ENCODE measurements at regions not wholly inside any gene's neighbourhood (a gene's known extent, or its start where the extent isn't known, plus 50 kb on each side); places are given as distances from the start of the nearest gene placed in this dataset.

DNA sequence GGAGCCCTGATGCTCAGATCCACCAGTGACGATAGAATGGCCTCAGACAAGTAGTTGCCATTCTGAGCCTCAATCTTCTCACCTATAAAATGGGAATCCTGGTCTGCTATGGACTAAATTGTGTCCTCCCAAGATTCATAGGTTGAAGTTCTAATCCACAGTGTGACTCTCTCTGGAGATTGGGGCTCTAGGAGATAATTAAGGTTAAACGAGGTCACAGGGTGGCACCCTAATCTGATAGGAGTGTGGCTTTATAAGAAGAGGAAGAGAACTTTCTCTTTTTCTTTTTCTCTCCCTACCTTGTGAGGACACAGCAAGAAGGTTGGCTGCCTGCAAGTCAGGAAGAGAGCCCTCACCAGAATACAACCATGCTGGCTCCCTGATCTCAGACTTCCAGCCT, 214.1 kb downstream of the KATNAL1 start:
- Histone ChIP-seq H3K27ac (no peak overlapping the region), H3K4me1 (peaks cover 0 to 16% (median 2%) of the 10 kb centered on the region in 10 experiments; a peak in 5 of 20 replicates), H3K9me3 (replicated peaks in 1 of 11) (peaks cover 0 to 9% (median 0%) of the 10 kb centered on the region in 11 experiments; a peak in 3 of 22 replicates), H3K36me3 (no peaks in the 10 kb centered on the region), H3K27me3 (no peaks in the 10 kb centered on the region), H3K4me2 (no peak overlapping the region), H3K4me3 (no peak overlapping the region), H3K9ac (no peak overlapping the region), H4K20me1 (no peaks in the 10 kb centered on the region)
- TF ChIP-seq Cebpa-rat (IDR thresholded peaks at IDR 0.05), result no peak

- Histone ChIP-seq H3K9me3 (replicated peaks in 1 of 11) (peaks cover 0 to 18% (median 0%) of the 10 kb centered on the region in 11 experiments; a peak in 6 of 22 replicates), H3K9ac (no peak overlapping the region), H3K27me3 (no peaks in the 10 kb centered on the region), H3K4me2 (peak overlapping the region in 2 of 11 experiments; percentile 13 to 73; a peak in 4 of 22 replicates), H3K4me3 (no peak overlapping the region), H4K20me1 (no peaks in the 10 kb centered on the region), H3K4me1 (peaks cover 0 to 16% (median 2%) of the 10 kb centered on the region in 10 experiments; a peak in 5 of 20 replicates), H3K27ac (no peak overlapping the region), H3K36me3 (no peaks in the 10 kb centered on the region)
- no peak for TF ChIP-seq Cebpa-rat (IDR thresholded peaks at IDR 0.05)
Measured at GRCh38 chr13:30091691-30092090, 215.7 kb downstream of the KATNAL1 start.

DNA sequence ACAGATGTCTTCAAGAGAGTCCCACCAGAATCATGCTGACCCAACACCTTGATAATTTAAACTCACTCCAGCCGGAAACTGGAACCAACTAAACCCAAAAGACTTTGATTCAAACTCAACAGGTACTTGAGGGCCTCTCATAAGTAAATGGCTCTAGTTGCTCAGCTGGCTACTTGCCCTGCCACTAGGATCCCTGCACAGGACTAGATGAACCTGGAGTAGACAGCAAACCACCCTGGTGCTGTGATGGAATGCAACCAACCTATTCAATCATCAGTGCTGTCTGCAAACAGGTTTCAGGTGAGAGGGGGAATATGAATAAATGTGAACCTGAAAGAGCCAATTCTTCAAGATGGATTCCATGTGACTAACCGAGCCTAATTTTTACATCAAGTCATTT, 216.3 kb downstream of the KATNAL1 start:
- no peak for TF ChIP-seq Cebpa-rat (IDR thresholded peaks at IDR 0.05)

DNA sequence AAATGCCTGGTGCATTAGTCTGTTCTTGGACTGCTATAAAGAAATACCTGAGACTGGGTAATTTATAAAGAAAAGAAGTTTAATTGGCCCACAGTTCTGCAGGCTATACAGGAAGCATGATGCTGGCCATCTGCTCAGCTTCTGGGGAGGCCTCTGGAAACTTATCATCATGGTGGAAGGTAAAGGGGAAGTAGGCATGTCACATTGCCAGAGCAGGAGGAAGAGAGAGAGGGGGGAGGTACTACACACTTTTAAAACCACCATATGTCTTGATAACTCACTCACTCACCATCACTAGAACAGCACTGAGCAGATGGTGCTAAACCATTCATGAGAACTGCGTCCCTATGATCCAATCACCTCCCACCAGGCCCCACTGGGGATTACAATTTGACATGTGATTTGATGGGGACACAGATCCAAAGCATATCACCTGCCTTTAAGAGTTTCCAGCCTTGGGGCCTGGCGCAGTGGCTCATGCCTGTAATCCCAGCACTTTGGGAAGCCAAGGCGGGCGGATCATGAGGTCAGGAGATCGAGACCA, 219.0 kb downstream of the KATNAL1 start:
- no peak for TF ChIP-seq Cebpa-rat (IDR thresholded peaks at IDR 0.05)
- H3K36me3 ChIP-seq, result no peaks in the 10 kb centered on the region
- peaks cover 0 to 16% (median 2%) of the 10 kb centered on the region in 10 experiments; a peak in 5 of 20 replicates for H3K4me1 ChIP-seq
- H3K27ac ChIP-seq, result no peak overlapping the region
- no peak overlapping the region for H3K4me3 ChIP-seq
- peak overlapping the region in 2 of 11 experiments; percentile 1 to 22; a peak in 1 of 22 replicates for H3K4me2 ChIP-seq
- H3K9ac ChIP-seq, result no peak overlapping the region
- no peaks in the 10 kb centered on the region for H4K20me1 ChIP-seq
- H3K9me3 ChIP-seq (replicated peaks in 1 of 11), result peaks cover 12 to 29% (median 23%) of the 10 kb centered on the region in 11 experiments
- no peaks in the 10 kb centered on the region for H3K27me3 ChIP-seq

More for the DNA sequence above, 216.3 kb downstream of the KATNAL1 start:
- Histone ChIP-seq H4K20me1 (no peaks in the 10 kb centered on the region), H3K27ac (no peak overlapping the region), H3K36me3 (no peaks in the 10 kb centered on the region), H3K9me3 (replicated peaks in 1 of 11) (peaks cover 1 to 21% (median 4%) of the 10 kb centered on the region in 11 experiments; a peak in 21 of 22 replicates), H3K4me2 (peak overlapping the region in 2 of 11 experiments; percentile 13 to 73; a peak in 3 of 22 replicates), H3K9ac (no peak overlapping the region), H3K27me3 (no peaks in the 10 kb centered on the region), H3K4me1 (peaks cover 0 to 16% (median 2%) of the 10 kb centered on the region in 10 experiments; a peak in 5 of 20 replicates), H3K4me3 (no peak overlapping the region)

- Histone ChIP-seq H3K4me3 (no peak overlapping the region), H3K4me1 (peaks cover 0 to 11% (median under 1%) of the 10 kb centered on the region in 10 experiments; a peak in 7 of 20 replicates), H3K9me3 (replicated peaks in 1 of 11) (peaks cover 17 to 37% (median 29%) of the 10 kb centered on the region in 11 experiments), H3K27me3 (no peaks in the 10 kb centered on the region), H3K27ac (no peak overlapping the region), H4K20me1 (no peaks in the 10 kb centered on the region), H3K4me2 (no peak overlapping the region), H3K36me3 (no peaks in the 10 kb centered on the region), H3K9ac (no peak overlapping the region)
- no peak for TF ChIP-seq Cebpa-rat (IDR thresholded peaks at IDR 0.05)
Measured at GRCh38 chr13:30085087-30085486, 222.3 kb downstream of the KATNAL1 start.

GRCh38 chr13:30082391-30082790, 225.0 kb downstream of the KATNAL1 start:
- Histone ChIP-seq H3K27ac (no peak overlapping the region), H3K9ac (no peak overlapping the region), H4K20me1 (no peaks in the 10 kb centered on the region), H3K36me3 (no peaks in the 10 kb centered on the region), H3K27me3 (no peaks in the 10 kb centered on the region), H3K4me3 (no peak overlapping the region), H3K9me3 (replicated peaks in 1 of 11) (peaks cover 17 to 37% (median 29%) of the 10 kb centered on the region in 11 experiments), H3K4me1 (peaks cover 14 to 30% (median 24%) of the 10 kb centered on the region in 10 experiments; a peak in 17 of 20 replicates), H3K4me2 (no peak overlapping the region)
- no peak; a peak in 1 of 22 replicates for TF ChIP-seq Cebpa-rat (IDR thresholded peaks at IDR 0.05)

DNA sequence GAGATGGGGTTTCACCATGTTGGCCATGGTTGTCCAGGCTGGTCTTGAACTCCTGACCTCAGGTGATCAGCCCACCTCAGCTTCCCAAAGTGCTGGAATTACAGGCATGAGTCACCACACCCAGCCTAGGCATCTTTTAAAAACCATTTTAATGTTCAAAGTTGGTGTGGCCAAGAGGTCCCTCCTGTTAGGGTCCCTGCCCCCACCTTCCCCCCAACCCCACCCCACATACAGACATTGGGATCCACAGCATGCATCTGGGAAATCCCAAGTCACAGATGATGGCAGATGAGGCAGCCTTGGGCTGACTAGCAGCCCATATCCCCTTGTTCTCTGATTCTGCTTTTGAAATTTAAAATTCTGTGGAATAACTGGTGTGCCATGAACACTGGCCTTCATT, 226.0 kb downstream of the KATNAL1 start:
- H3K4me2 ChIP-seq, result no peak overlapping the region
- H4K20me1 ChIP-seq, result no peaks in the 10 kb centered on the region
- no peak overlapping the region for H3K27ac ChIP-seq
- H3K4me1 ChIP-seq, result peaks cover 15 to 40% (median 31%) of the 10 kb centered on the region in 10 experiments; a peak in 17 of 20 replicates
- H3K4me3 ChIP-seq, result no peak overlapping the region
- no peaks in the 10 kb centered on the region for H3K36me3 ChIP-seq
- no peaks in the 10 kb centered on the region for H3K27me3 ChIP-seq
- peaks cover 13 to 36% (median 27%) of the 10 kb centered on the region in 11 experiments for H3K9me3 ChIP-seq (replicated peaks in 1 of 11)
- TF ChIP-seq Cebpa-rat (IDR thresholded peaks at IDR 0.05), result no peak
- no peak overlapping the region for H3K9ac ChIP-seq

DNA sequence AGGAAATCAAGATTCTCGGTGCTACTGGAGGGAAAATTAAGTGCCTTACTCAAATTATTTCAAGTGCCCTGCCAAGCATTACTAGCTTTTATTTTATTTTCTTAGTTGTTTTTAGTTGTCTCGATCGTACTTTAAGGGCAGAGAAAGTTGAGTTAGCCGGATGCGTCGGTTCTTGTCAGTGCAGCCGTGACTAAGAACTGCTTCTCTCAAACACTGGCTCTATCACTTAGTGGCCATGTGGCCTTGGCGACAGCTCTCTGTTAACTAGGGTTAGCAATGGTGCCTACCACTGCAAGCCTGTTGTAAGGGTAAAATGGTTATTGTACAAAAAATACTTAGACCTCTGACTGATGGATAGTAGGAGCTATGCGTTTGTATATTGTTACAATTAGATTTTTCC, 227.8 kb downstream of the KATNAL1 start:
- TF ChIP-seq Cebpa-rat (IDR thresholded peaks at IDR 0.05), result no peak
- Histone ChIP-seq H4K20me1 (no peaks in the 10 kb centered on the region), H3K4me3 (no peak overlapping the region), H3K4me2 (peak overlapping the region in 9 of 11 experiments; percentile 52 to 85 (median 79); a peak in 17 of 22 replicates), H3K27me3 (no peaks in the 10 kb centered on the region), H3K9me3 (replicated peaks in 1 of 11) (peaks cover 0 to 22% (median 14%) of the 10 kb centered on the region in 11 experiments; a peak in 17 of 22 replicates), H3K27ac (peak overlapping the region in 1 of 11 experiments; percentile 43; a peak in 1 of 22 replicates), H3K9ac (no peak overlapping the region), H3K36me3 (no peaks in the 10 kb centered on the region), H3K4me1 (peaks cover 15 to 58% (median 45%) of the 10 kb centered on the region in 10 experiments; a peak in 17 of 20 replicates)

DNA sequence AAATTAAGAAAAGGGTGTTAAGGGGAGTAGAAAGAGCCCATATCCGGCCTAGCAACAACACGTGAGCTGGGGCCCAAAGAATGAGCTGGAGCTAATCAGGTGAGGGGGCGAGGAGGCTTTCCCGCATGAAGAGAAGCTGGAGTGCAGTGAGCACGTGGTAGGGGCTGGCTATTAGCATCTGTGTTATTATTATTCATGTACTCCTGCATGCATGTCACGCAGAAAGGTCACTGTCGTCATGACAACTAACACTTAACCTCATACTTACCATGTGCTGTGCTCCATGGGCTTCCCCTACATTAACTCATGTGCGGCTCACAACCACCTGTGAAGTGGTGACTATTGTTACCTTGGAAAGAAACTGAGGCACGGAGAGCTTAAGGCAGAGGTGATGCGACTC, 227.6 kb upstream of the UBL3 start:
- no peak for TF ChIP-seq Cebpa-rat (IDR thresholded peaks at IDR 0.05)
- peaks cover 15 to 58% (median 45%) of the 10 kb centered on the region in 10 experiments; a peak in 17 of 20 replicates for H3K4me1 ChIP-seq
- H4K20me1 ChIP-seq, result no peaks in the 10 kb centered on the region
- H3K4me2 ChIP-seq, result peak overlapping the region in 9 of 11 experiments; percentile 52 to 85 (median 79); a peak in 18 of 22 replicates
- no peak overlapping the region for H3K4me3 ChIP-seq
- 0 out of 22 replicates have a peak overlapping the region, but pooled peaks of 1 of the 11 experiments have one; percentile 40 for H3K9ac ChIP-seq
- peaks cover 0 to 12% (median 8%) of the 10 kb centered on the region in 11 experiments; a peak in 13 of 22 replicates for H3K9me3 ChIP-seq (replicated peaks in 1 of 11)
- H3K36me3 ChIP-seq, result no peaks in the 10 kb centered on the region
- peak overlapping the region in 1 of 11 experiments; percentile 43; a peak in 2 of 22 replicates for H3K27ac ChIP-seq
- no peaks in the 10 kb centered on the region for H3K27me3 ChIP-seq

All from BLaER1 treated with 17β-estradiol and CSF1 and Interleukin-3, amounts not matched to agents 10 nM and 100 nM (cell line).